Activated CD4-positive, alpha-beta T cell treated with anti-CD3 and anti-CD28 coated beads for 24 hours (primary cell): ENCODE measurements at regions not wholly inside any gene's neighbourhood (a gene's known extent, or its start where the extent isn't known, plus 50 kb on each side); places are given as distances from the start of the nearest gene placed in this dataset.

ENCODE experiments used
- DNase-seq, 2 donors: peaks; one replicate each; pipeline ENCODE4 v3.0.0-alpha.2; 2020; ENCODE audit warnings: low read depth in 2 of 2

- no peak for DNase-seq
Observed at GRCh38 chr5:173763410-173763809, 124.7 kb upstream of the CPEB4 start.

- no peak for DNase-seq
Observed at GRCh38 chr5:173764332-173765028, 123.7 kb upstream of the CPEB4 start.

- no peak for DNase-seq
Observed at GRCh38 chr5:173765029-173765644, 123.0 kb upstream of the CPEB4 start.

GRCh38 chr5:173765661-173766060, 122.5 kb upstream of the CPEB4 start:
- DNase-seq = no peak

- no peak for DNase-seq
Observed at GRCh38 chr5:173767574-173768266, 120.4 kb upstream of the CPEB4 start.

- DNase-seq = no peak
Observed at GRCh38 chr5:173768267-173768806, 119.8 kb upstream of the CPEB4 start.

- DNase-seq = no peak
Observed at GRCh38 chr5:173768891-173769290, 119.3 kb upstream of the CPEB4 start.

- no peak for DNase-seq
Observed at GRCh38 chr5:173770637-173771036, 117.5 kb upstream of the CPEB4 start.

- no peak for DNase-seq
Observed at GRCh38 chr5:173771121-173771724, 116.9 kb upstream of the CPEB4 start.

- no peak for DNase-seq
Observed at GRCh38 chr5:173771725-173772383, 116.3 kb upstream of the CPEB4 start.

GRCh38 chr5:173772384-173773059, 115.6 kb upstream of the CPEB4 start:
- DNase-seq = no peak

- DNase-seq = no peak
Observed at GRCh38 chr5:173774271-173774761, 113.8 kb upstream of the CPEB4 start.

- no peak for DNase-seq
Observed at GRCh38 chr5:173775261-173776197, 112.6 kb upstream of the CPEB4 start.

GRCh38 chr5:173777149-173777548, 111.0 kb upstream of the CPEB4 start:
- DNase-seq = no peak

- no peak for DNase-seq
Observed at GRCh38 chr5:173777674-173778073, 110.5 kb upstream of the CPEB4 start.

- DNase-seq = no peak
Observed at GRCh38 chr5:173778152-173778782, 109.9 kb upstream of the CPEB4 start.

GRCh38 chr5:173778784-173779304, 109.3 kb upstream of the CPEB4 start:
- DNase-seq = no peak

- no peak for DNase-seq
Observed at GRCh38 chr5:173780235-173781234, 107.6 kb upstream of the CPEB4 start.
